RKO (cell line): ENCODE measurements at regions not wholly inside any gene's neighbourhood (a gene's known extent, or its start where the extent isn't known, plus 50 kb on each side); places are given as distances from the start of the nearest gene placed in this dataset.

Source experiments
- DNase-seq: peaks from one replicate; pipeline ENCODE4 v3.0.0-alpha.2; 2016; ENCODE audit warnings: low spot score

DNA sequence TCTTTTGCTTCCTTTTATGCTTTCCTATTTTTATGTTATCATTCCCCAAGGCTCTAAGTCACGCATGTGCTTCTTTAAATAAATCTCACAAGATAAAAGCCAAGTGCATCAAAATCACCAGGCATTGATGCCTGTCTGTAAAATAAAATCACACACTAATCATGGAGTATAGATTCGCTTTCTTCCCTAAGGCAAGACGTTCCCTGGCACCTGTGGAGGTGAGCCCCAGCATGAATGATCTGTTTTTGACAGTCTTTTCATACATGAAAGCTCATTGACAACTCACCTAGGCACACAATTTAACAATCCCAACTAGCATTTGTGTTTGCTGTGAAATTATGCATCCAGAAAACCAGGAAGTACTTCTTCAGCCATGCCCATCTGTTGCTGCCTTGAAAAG is 146.9 kb upstream of the DMAC1 start:
- no peak for DNase-seq

DNA sequence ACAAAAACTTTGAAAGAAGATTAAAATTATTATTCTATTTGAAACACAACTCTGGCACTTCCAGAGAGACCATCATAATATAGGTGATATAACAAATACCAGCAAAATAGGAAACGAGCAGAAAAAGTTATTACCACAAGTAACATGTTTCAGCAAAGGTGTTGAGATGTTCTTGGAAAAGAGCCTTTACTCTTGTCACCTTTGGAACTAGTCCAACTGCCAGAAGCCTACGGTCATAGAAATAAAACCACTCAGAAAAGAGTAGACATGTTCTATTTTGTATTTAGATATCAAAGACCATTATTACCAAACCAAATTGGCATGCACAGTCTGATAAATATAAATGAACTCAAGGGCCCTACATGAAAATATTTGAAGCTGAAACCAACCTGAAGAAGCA is 145.0 kb upstream of the DMAC1 start:
- DNase-seq = no peak

DNA sequence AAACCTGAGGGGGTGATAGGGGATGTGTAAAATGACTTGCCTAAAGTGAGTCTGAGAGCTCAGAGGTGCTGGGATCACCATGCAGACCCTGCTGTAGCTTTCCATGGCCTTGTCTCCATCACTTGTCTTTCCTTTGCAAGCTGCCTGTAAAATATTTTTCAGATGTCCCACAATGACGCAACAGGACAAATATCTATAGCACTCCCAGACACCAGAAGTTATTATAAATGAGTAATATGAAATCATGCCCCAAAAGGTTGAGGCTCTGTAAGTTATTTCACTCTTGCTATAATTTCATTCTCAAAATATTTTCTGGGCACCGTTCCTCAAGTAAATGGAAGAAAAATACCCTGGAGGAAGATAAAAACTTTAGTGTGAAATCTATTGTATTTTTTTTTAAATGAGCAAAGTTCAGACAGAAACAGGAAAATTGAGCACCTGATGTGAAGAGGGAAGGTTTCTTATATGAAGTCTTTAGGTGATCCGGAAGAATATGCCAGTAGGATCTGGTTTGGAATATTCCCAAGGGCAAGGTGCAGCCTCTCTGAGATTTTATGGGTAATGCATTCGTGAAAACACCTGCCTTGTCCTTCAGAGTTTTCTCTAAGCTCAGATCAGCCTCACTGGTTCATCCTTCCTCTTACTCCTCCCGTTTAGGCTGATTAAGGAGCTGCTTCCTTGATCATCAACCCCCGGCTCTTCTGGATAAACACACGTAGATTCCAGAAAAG is 138.3 kb upstream of the DMAC1 start:
- DNase-seq = no peak

DNA sequence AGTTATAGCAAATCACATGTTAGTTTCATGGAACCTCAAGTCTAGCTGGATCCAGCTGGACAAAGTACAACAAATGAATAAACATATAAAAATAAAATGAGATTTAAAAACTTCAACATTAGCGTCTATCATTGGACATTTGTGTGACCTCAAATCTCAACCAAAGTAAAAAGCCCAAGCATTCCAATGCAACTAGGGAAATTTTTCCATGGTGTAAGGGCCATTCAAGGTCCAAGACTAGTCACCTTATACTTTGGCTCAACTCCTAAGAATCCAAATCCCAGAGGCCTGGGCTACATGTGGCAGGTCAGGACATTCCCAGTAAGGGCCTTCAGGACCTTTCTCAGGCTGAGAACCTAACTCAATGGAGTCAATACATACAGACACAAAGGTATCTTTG is 137.4 kb upstream of the DMAC1 start:
- no peak for DNase-seq

DNA sequence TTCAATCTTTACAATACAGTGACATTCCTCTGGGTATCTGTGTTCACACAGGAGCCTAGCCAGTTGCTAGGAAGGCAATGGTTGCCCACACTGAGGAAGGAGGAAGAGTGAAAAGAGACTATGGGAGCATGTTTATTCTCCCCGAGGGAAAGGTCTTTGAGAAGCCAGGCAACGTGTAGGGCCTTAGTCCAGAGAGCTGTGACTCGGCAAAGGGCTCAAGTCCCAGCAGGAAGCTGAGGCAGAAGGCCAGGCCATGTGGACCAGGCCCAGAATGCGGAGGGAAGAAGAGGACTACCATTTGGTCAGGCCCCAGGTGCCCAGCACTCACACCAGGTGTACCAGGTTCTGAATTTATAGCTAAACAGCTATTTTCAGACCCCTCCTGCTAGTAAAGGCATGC is 136.6 kb upstream of the DMAC1 start:
- DNase-seq = no peak

DNA sequence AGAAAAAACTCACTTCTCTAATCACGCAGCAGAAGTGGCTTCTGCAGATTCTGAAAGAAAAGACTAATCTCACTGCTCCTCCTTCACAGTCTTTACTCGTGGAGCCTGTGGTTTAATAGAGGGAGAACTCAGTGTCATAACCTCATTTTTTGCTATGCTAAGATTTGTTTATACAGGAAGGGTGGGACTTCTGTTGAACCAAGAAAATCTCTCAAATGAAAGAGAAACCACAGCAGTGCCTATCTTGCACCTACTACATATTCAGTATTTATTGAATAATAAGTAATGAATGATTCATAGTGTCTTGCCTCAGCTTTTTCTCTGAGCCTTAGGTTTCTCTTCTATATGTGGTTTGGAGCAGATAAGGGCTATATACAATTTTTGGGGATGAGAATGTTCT is 136.1 kb upstream of the DMAC1 start:
- DNase-seq = no peak

DNA sequence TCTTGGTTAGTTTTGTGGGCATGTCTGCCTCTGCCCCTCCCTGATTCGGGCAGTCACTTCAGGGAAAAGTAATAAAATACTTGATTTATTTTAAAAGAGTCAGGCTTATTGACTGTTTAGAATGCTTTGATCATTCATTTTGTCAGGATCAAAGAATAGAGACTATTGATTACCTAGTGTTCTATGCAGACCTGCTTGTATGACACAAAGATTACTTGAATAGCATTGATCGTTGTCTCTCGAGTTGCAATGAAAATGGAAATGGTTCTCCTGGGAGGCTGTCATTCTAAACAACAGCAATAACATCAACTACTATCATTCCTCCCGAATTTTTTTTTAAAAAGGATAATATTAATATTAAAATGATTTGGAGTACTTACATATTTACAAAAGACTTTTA is 133.2 kb upstream of the DMAC1 start:
- no peak for DNase-seq

DNA sequence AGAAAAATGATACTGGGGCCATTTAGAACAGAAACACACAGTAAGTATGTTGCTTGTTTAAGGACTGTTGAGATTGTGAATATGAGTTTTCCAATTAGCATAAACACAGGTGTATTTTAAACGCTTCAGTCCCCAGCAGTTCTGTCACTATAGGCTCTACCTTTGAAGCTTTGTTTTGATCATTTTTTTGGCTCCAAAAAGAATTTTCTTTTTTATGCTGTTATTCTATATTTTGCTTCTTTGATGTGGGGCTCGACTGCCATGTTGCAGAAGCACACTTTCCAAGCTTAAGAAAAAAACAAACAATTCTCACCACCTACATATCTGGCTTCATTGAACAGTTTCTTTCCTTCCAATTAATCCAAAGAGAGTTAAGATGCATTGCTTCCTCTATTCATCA is 131.0 kb upstream of the DMAC1 start:
- DNase-seq = no peak

DNA sequence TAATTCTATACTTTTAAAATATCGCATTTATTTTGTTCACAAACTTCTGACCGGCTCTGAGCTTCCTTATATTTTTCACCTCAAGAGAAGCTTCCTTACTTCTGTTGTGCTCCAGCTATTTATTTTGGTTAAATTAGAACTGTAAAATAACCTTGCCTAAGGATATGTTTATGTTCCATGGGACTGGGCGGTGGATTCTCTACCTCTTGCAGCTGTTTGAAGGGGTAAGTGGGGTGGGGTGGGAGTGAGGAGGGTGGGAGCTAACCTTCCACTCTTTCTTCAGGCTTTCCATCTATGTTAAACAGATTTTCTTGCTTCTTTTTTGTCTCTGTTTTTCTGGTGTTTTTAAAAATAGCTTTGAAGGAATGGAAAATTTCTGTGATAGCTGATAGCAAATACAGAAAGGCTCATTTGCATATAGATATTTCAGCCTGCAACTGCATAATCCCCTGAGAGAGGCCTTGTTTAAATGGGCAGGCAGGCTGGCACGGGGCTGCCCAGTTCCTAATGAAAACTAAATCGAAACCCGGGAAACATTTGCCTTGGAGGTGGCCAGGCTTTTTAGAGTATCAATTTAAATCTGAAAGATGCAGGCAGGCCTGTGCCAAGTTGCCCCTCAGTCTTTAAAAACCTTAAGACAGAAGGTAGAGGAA is 122.1 kb upstream of the DMAC1 start:
- DNase-seq = no peak

DNA sequence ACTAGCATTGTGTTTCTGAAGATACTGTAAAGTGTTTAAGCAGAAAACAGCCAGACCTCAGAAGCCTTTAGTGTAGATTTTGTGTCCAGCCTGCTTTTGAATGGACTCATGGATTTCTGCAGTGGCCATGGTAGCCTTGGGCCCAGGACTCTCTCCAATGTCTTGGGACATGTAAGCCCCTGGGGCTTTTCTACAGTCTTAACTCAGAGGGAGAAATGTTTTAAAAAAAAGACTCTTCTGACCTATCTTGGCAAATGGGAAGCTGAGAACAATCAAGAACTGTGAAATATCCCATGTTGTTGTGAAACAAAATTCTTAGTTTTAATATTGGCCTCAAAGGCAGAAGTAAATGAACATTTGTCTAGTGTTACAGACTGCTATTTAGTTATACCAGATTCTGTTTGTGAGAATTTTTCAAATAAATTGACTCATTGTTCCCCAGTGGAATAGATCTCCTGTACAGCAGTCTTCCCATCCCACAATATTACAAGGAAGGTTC is 112.5 kb upstream of the DMAC1 start:
- no peak for DNase-seq

DNA sequence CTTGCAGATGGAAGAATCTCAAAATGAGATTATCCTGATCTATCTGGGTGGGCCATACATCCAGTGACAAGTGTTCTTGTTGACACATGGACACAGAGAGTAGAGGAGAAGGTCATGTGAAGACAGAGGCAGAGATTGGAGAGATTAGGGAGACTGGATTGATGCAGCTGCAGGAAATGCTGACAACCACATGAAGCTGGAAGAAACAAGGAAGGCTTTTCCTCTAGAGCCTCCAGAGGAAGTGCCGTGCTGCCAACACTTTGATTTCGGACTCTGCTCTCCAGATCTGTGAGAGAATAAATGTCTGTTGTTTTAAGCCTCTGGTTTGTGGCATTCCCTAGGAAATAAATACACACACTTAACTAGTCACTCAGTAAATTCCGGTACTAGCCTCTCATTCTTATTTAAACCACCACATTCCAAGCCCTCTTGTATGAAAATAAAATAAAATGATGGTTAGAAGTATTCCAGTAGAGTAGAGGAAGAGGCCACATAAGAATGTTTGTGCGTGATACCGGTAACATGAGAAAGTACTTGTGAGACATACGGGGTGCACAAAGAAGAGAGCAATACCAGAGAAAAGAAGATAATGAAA is 110.9 kb upstream of the DMAC1 start:
- DNase-seq = no peak

DNA sequence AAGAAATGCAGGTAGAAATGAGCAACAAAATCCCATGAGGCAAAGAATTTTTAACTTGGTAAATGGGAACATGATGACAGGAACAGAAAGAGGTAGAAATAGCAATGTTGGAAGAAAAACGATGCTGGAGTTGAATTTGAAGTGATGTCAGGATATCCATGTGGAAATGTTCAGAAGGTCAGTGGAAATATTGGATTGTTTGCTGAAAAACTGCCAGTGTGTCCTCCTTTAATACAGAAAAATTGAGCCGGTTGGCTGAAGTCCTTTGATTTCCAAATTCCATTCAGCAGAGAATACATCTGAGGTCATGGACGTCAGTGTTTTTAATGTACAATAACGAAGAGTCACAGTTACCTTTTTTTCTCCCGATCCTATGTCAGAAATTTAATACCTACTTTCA is 110.0 kb upstream of the DMAC1 start:
- no peak for DNase-seq

DNA sequence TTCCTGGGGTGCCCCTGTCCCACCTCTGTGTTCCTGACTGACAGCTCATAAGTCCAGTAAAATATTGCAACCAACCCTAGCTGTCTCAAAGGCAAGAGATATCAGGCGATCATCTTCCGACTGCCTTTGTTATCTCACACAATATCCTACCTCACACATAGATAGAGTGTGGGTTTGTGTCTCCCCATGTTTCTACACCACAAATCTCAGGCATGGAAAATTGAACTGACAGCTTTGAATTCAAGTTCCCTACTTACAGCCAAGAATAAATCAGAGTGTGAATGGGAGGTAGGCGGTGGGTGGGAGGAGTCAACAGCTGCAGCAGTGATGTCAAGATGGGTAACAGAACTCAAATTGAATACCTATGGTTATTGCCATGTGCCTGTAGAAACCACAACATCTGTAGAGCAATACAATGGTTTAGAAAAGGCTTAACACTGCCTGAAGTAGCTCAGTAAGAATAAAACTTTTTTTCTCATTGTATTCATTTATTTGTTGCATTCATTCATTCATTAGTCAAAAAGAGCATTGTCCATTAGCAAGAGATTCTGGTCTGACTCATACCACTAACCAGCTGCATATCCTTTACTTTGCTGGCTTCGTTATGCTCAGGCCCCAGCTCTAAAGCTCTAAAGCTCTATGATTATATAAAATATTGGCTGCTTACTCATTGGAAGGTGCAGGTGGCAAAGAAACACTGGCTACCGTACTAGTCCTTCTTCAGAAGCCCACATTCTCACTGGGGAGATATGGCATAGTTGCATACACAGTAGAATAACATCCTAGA is 108.2 kb upstream of the DMAC1 start:
- DNase-seq = no peak

DNA sequence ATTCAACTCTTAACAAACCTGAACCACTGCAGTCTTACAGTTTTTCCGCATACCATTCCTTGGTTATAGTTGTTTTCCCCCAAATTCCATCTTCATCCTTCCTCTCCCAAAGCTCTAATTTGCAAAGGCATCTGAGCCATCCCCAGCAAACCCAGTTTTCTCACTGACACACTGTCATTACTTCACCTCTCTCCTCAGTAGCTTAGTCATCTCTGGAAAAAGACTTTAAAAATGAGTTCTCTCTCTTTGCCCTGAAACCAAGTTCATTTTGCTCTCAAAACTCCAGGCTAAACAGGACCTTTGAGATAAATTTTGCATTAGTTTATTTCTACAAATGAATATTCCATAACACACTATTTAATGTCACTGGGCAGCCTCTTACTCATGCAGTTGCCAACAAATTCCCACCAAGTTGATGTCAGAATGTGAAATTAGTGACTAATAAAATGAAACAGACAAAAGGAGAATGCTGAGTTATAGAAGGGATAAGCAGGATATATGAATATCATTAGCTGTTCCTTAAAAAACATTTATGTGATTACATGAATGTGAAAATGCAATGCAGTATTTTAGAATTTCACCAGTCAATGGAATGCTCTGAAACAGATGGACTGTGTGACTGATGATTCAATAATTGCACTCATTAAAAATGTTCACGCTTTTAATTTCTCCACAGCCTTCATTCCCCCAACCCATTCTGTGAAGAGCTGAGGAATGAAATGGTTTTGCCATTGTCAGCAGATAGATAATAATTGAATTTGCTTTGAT is 107.4 kb upstream of the DMAC1 start:
- DNase-seq = no peak

DNA sequence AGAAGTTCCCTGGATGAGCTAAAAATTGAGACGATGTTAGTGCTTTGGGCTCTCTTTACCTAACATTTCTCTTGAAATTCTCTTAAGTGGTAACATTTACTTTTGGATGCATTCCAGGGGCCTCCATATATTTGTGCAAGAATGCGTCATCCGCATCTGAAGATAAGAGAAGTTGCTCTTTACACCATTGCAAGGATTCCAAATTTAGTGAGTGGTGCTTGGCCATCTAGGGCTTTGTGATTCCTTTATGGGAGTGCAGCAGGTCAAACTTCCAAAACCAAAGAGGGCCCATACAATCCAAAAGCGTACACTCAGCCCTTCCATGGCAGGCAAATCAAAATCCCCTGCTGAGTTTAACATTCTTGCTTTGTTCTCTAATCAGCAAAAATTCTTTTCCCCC is 102.0 kb upstream of the DMAC1 start:
- DNase-seq = no peak

DNA sequence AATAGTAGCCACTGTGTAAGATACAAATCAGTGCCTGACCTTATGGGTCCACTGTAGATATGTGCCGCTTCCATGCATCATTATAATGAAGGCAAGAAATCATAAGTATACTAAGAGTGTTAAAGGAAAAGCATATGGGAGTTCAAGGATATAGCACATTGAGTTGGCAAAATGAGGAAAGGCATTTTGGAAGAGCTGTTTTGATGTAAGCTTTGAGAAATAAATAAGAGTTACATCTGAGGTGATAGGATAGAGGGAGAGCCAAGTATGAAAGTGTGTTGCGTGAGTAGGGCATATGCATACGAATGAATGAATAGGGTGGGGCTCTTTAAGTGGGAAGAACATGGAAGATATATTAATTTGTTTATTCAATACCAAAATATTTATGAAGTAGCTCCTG is 101.0 kb upstream of the DMAC1 start:
- DNase-seq = no peak

DNA sequence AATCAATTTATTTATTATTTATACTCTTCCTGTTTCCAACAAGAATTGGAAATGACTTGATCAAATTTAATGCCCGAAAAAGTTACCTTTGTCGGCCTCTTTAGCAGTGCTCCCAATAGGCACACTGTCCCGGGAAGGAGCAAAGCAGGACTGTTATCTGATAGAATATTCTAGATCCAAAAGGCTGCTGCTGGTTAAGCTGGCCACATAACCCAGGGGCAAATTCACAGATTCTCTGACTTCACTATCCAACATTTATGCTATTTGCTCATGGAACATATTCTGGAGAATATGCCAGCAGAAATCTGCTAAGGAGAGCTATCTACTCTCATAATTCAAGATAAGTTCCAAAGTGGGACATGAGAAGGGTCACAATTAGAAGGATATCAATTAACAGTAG is 100.2 kb upstream of the DMAC1 start:
- no peak for DNase-seq

DNA sequence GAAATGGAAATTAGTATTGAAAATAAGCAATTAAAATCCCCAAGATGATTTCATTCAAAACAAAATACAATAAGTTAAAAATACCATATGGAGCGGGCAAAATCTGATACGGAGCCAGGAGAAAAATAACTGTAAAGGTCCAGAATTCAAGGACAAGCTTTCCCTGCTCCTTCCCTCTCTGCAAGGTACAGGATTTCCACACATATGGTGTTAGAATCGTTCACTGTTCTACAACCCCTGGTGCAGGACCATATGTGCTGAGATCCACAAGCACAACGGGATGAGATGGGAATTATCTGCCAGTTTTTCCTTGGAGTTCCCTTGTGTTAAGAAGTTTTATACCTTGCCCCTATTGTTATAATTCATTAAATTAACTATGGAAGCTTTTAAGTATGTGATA is 94.7 kb upstream of the DMAC1 start:
- no peak for DNase-seq

DNA sequence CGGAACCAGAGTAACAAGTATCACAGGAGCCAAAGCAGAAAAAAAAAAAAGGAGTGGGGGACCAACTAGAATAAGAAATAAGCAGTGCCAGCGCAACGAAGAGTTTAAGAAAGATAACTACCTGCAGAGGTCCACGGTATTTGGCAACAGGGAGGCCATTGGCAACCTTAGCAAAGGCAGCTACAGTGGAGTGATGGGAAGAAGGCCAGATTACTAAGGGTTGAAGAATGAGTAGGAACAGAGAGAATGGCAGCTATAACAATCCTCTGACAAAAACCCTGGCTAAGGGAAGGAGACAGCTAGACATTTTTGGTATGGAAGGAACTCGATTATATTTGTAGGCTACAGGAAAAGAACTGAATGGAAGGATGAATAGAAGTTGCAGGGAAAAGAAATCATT is 93.4 kb upstream of the DMAC1 start:
- DNase-seq = no peak

DNA sequence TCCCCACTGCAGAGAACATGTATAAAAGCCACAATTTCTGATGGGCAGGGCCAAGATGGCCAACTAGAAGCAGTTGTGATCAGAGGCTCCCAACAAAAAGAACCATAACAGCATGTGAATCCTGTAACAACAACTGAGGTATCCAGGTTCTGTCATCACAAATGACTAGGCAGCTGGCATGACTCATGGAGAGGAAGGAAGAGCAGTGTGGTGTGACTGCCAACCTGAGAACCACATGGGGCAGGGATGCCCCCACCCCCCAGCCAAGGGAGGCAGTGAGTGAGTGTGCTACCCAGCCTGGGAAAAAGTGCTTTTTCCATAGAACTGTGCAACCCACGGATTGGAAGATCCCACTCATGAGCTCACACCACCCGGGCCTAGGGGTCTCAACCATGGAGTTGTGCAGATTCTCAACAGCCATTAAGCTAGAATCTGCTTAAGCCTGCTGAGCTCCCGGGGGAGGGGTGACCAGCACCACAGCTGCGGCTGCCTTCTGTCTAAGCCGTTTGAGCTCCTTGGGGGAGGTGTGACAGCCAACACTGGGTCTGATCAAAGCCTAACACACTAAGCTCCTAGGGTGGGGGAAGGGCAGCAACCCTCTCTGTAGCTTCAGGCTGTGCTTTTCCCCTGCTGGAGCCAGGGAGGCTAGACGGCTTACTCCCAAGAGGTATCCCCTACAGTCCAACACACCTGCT is 80.1 kb upstream of the DMAC1 start:
- DNase-seq = peak; percentile 12

DNA sequence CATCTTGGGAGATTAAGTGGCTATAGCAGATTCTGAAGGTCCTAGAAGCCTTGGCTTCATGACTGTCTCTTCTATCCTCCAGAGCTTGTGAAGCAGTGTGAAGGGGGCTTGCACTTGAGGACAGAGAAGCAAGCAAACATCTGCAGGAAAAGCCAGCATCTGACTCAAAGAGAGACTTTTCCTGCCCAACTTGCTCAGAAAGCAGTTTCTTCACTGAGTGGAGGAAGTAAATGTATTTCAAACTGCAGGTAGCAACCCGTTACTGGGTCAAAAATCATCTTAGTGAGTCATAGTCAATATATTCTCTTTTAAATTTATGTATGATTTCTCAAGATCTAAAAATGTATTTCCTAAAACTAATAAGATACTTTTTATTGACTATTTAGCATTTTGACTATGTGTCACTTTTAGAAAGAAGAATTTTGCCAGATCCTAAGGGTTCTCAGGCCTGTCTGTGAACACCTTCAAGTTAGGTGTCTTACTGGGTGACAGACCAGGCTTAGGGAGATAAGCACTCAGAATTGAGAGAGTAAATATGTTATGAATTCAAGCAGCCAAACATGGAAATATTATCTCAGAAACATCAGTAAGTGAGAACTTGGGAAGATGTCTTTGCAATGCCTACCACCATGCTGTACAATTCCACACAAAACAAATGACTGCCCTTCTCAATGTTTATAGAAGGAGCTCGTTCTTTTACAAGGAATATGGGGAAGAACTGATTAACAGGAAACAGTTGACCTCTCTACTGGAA is 72.6 kb upstream of the DMAC1 start:
- no peak for DNase-seq
